Adrenal gland (tissue), 9 donors: ENCODE measurements at regions not wholly inside any gene's neighbourhood (a gene's known extent, or its start where the extent isn't known, plus 50 kb on each side); places are given as distances from the start of the nearest gene placed in this dataset.
A peak's percentile ranks its signal among the peaks of the same experiment; 100 is the strongest.

Source experiments
- DNase-seq, 7 donors: peaks; one replicate each; pipeline ENCODE4 v3.0.0-alpha.2; 2019 to 2020
- H3K27ac ChIP-seq, 5 donors: fragments of 200-600 bp; sonication (generic) in 4 of 5; 1 replicate in 3 of 5; 2 replicates in 2 of 5; pipeline versions ENCODE4 v1.5.1 to v1.8.0; 2016 to 2020; ENCODE audit warnings: mild to moderate bottlenecking in 1 of 5
- H3K27me3 ChIP-seq: fragments of 200-600 bp; 2 replicates; pipeline ENCODE4 v1.8.0; 2021
- H3K36me3 ChIP-seq, 2 donors: fragments of 200-600 bp; replicated peaks in 1 of 2; 1 replicate in 1 of 2; 2 replicates in 1 of 2; pipeline versions ENCODE4 v1.5.1 to v1.8.0; 2018 to 2022
- H3K4me1 ChIP-seq, 2 donors: fragments of 200-600 bp; replicated peaks in 1 of 2; 1 replicate in 1 of 2; 2 replicates in 1 of 2; pipeline versions ENCODE4 v1.5.1 to v1.8.0; 2018 to 2021
- H3K4me3 ChIP-seq, 4 donors: fragments of 200-600 bp; sonication (generic) in 3 of 4; one replicate each; pipeline ENCODE4 v1.5.1; 2016 to 2018
- H3K9me3 ChIP-seq, 3 donors: fragments of 200-600 bp; sonication (generic) in 1 of 3; replicated peaks in 1 of 3; 1 replicate in 2 of 3; 2 replicates in 1 of 3; pipeline versions ENCODE4 v1.5.1 to v1.8.0; 2016 to 2021
- POLR2A ChIP-seq, 2 donors: fragments of 450-650 bp; IDR thresholded peaks; one replicate each; pipeline ENCODE4 v1.6.1; 2017; ENCODE audit warnings: antibody characterized with exemption in 2 of 2, mild to moderate bottlenecking in 2 of 2, moderate library complexity in 1 of 2
- WGBS, 4 donors: extraction: QIAGEN DNeasy Blood & Tissue Kit in 2 of 4; methylation state at CpG; one replicate each; pipeline versions ENCODE4 v1.1.5 to v1.1.7; 2013 to 2017; 5-methylcytosine and 5-hydroxymethylcytosine counted together
- intact Hi-C, 2 donors: fragments of 100-400 bp; cut with DNase I; formaldehyde crosslinking; loops; one replicate each; pipeline versions ENCODE4 v1.14.1 to v1.15.0; 2022 to 2023
- TF ChIP-seq, protein P1 (sequence below), 6 experiments: fragments of 450-650 bp in 4 of 6; fragments of 200-600 bp in 2 of 6; sonication (generic) in 1 of 6; IDR thresholded peaks; 1 replicate in 5 of 6; 2 replicates in 1 of 6; pipeline versions ENCODE4 v1.5.1 to v1.8.0; 2016 to 2021; ENCODE audit warnings: antibody characterized with exemption in 6 of 6, mild to moderate bottlenecking in 2 of 6, moderate library complexity in 1 of 6
- donor health status: healthy with polysubstance abuse.
- donor health status: Bipolar disorder and iron deficiency.
- donor health status: DM: yes; HTN: yes; CAD: no.
- donor health status: DM: no; HTN: no; CAD: no.
- donor health status: DM: no; HTN: no; CAD: no.

DNA sequence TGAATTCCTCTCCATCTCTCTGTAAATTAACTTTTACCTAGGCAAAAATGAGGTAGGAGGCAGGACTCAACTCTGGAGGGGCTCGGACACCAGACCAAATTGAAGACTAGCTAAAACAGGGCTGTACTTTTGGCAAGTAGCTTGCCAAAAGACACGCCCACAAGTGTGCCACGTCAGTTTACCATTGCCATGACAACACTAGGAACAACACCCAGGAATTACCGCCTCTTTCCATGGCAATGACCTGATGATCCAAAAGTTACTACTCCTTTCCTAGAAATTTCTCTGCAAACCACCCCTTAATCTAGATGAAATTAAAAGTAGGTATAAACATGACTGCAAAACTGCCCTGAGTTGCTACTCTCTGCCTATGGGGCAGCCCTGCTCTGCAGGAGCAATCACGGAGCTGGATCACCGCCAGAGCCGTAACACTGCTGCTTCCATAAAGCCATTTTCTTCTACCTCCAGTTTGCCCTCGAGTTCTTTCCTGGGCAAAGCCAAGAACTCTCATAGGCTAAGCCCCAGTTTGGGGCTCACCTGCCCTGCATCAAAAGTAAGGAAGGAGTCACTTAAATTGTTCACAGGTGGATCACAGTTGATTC lies 66.0 kb upstream of the FAM136A start:
- Histone ChIP-seq H3K27ac (no peak overlapping the region), H3K4me1 (no peaks in the 10 kb centered on the region), H3K27me3 (no peaks in the 10 kb centered on the region), H3K4me3 (no peak overlapping the region), H3K9me3 (no peaks in the 10 kb centered on the region), H3K36me3 (no peaks in the 10 kb centered on the region)
- intact Hi-C loops: no loop called here
- TF ChIP-seq, protein P1, sequence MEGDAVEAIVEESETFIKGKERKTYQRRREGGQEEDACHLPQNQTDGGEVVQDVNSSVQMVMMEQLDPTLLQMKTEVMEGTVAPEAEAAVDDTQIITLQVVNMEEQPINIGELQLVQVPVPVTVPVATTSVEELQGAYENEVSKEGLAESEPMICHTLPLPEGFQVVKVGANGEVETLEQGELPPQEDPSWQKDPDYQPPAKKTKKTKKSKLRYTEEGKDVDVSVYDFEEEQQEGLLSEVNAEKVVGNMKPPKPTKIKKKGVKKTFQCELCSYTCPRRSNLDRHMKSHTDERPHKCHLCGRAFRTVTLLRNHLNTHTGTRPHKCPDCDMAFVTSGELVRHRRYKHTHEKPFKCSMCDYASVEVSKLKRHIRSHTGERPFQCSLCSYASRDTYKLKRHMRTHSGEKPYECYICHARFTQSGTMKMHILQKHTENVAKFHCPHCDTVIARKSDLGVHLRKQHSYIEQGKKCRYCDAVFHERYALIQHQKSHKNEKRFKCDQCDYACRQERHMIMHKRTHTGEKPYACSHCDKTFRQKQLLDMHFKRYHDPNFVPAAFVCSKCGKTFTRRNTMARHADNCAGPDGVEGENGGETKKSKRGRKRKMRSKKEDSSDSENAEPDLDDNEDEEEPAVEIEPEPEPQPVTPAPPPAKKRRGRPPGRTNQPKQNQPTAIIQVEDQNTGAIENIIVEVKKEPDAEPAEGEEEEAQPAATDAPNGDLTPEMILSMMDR (IDR thresholded peaks at IDR 0.05): no peak
- no peak for TF ChIP-seq POLR2A (IDR thresholded peaks at IDR 0.05)
- WGBS, 4 donors: 56 to 67% (median 61%) methylated on average over 8 of the region's 8 CpGs
- DNase-seq: peak in 2 of 7 donors; percentile 7 to 22

DNA sequence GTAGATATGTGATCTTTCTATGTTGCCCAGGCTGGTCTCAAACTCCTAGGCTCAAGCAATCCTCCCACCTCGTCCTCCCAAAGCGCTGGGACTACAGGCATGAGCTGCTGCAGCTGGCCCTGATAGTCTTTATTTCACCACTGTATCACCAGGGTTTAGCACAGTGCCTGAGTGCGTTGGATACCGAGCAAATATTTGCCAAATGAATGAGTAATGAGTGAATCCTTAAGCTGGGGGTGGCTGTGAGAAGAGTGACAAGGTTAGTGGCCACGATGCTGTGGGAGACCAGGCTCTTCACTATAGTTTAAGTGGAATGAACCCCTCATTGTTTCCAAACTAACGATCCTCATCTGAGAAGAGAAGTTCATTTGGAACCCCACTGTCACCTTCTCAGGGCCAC lies 60.8 kb upstream of the FAM136A start:
- Histone ChIP-seq H3K4me1 (no peaks in the 10 kb centered on the region), H3K27me3 (no peaks in the 10 kb centered on the region), H3K9me3 (no peaks in the 10 kb centered on the region), H3K27ac (no peak overlapping the region), H3K36me3 (no peaks in the 10 kb centered on the region), H3K4me3 (no peak overlapping the region)
- intact Hi-C loops: no loop called here
- WGBS, 4 donors: 77 to 94% (median 86%) methylated on average over 6 of the region's 6 CpGs
- TF ChIP-seq, protein P1 (IDR thresholded peaks at IDR 0.05): no peak
- TF ChIP-seq POLR2A (IDR thresholded peaks at IDR 0.05): no peak
- no peak for DNase-seq

DNA sequence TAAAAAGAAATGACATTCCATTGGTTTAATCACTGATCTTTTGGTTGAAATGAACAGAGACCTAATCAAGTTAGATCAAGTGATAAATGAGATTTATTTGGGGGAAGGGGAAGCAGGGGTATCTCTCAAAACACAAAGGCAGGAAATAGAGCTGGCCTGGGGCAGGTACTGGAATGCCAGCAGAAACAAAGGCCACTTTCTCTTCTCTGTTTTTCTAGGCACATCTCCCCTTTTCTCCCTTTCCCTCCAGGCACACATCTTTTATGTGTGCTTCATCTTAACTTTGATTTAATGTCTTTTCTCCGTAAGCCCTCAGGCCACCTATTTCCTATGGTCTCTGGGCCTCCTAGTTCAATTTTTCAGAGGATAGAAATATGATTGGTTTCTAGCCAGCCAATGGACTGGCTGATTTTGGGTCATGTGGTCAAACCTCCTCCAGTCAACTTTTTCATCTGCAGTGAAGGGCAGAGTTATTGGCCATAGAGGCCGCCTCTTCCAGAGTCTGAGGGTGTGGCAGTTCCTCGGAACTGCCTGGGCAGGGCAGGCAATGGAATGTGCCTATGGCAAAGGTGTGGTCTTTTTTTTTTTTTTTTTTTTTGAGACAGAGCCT lies 58.9 kb upstream of the FAM136A start:
- intact Hi-C loops: no loop called here
- Histone ChIP-seq H3K36me3 (no peaks in the 10 kb centered on the region), H3K4me1 (peaks cover 0 to 5% of the 10 kb centered on the region in 2 donors), H3K27me3 (no peaks in the 10 kb centered on the region), H3K9me3 (no peaks in the 10 kb centered on the region), H3K4me3 (no peak overlapping the region), H3K27ac (no peak overlapping the region)
- WGBS, 4 donors: 78 to 86% (median 81%) methylated on average over 3 of the region's 3 CpGs
- no peak for DNase-seq
- TF ChIP-seq POLR2A (IDR thresholded peaks at IDR 0.05): no peak
- TF ChIP-seq, protein P1 (IDR thresholded peaks at IDR 0.05): no peak

DNA sequence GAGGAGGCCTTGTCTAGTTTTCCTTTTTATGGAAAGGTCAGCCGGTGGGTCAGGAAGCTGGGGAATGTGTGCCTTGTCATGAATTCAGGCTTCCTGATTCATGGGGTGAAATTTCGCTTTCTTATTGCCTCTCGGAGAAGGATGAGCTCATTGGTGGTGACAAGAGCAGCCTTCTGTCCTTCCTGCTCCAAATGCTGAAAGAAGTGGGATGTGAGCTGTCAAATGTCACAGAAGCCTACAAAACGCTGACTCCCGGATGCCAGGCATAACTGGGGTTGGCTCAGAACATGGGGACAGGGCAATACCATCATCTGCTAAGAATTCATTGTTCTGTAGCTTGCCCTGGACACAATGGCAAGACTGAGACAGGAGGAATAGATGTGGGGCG lies 55.8 kb upstream of the FAM136A start:
- no peak overlapping the region for H3K4me3 ChIP-seq
- no peaks in the 10 kb centered on the region for H3K9me3 ChIP-seq
- DNase-seq: peak in 2 of 7 donors; percentile 11 to 51
- 51 to 64% (median 56%) methylated on average over 6 of the region's 6 CpGs for WGBS, 4 donors
- peaks cover 0 to 5% of the 10 kb centered on the region in 2 donors for H3K4me1 ChIP-seq
- no peak overlapping the region for H3K27ac ChIP-seq
- no peaks in the 10 kb centered on the region for H3K27me3 ChIP-seq
- intact Hi-C loops: no loop called here
- no peak for TF ChIP-seq POLR2A (IDR thresholded peaks at IDR 0.05)
- TF ChIP-seq, protein P1 (IDR thresholded peaks at IDR 0.05): no peak
- no peaks in the 10 kb centered on the region for H3K36me3 ChIP-seq
